ENCODE measurements at regions not wholly inside any gene's neighbourhood (a gene's known extent, or its start where the extent isn't known, plus 50 kb on each side); places are given as distances from the start of the nearest gene placed in this dataset.

DNA sequence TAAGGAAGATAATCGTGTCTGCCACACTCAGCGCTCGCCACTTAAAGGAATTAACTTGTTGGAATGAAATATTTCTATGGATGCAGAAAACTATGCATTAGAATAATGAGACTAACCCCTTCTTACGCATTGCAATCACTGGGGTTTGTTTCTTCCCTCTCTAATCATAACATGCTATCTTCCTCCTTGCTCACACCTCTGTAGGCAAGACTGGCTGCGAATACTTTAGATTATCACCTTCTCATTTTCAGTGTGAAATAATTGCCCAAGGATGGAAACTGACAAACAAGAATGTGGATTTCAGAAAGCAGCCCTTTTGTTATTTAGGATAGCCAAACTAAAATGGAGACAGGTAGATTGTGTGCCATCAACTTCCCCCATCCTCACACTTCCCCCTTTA is 349.4 kb downstream of the MID1IP1 start:
- TF ChIP-seq, protein P1, sequence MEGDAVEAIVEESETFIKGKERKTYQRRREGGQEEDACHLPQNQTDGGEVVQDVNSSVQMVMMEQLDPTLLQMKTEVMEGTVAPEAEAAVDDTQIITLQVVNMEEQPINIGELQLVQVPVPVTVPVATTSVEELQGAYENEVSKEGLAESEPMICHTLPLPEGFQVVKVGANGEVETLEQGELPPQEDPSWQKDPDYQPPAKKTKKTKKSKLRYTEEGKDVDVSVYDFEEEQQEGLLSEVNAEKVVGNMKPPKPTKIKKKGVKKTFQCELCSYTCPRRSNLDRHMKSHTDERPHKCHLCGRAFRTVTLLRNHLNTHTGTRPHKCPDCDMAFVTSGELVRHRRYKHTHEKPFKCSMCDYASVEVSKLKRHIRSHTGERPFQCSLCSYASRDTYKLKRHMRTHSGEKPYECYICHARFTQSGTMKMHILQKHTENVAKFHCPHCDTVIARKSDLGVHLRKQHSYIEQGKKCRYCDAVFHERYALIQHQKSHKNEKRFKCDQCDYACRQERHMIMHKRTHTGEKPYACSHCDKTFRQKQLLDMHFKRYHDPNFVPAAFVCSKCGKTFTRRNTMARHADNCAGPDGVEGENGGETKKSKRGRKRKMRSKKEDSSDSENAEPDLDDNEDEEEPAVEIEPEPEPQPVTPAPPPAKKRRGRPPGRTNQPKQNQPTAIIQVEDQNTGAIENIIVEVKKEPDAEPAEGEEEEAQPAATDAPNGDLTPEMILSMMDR (conservative IDR thresholded peaks at IDR 0.05; ENCODE audit: low read depth, low read length) = no peak
- TF ChIP-seq POLR2A (IDR thresholded peaks at IDR 0.05; ENCODE audit: low read depth, low read length) (no peak), CEBPB (IDR thresholded peaks at IDR 0.05; ENCODE audit: low read depth, low read length) (no peak), RFX5 (IDR thresholded peaks at IDR 0.05; ENCODE audit: low read depth, low read length) (no peak), RAD21 (IDR thresholded peaks at IDR 0.05; ENCODE audit: low read length) (no peak), BHLHE40 (IDR thresholded peaks at IDR 0.05; ENCODE audit: low read depth, low read length) (no peak), SMC3 (IDR thresholded peaks at IDR 0.05; ENCODE audit: low read depth, low read length) (no peak), MAFK (IDR thresholded peaks at IDR 0.05; ENCODE audit: low read depth, low read length) (no peak)
- TF ChIP-seq, protein P2, sequence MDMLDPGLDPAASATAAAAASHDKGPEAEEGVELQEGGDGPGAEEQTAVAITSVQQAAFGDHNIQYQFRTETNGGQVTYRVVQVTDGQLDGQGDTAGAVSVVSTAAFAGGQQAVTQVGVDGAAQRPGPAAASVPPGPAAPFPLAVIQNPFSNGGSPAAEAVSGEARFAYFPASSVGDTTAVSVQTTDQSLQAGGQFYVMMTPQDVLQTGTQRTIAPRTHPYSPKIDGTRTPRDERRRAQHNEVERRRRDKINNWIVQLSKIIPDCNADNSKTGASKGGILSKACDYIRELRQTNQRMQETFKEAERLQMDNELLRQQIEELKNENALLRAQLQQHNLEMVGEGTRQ (IDR thresholded peaks at IDR 0.05; ENCODE audit: low read depth, low read length) = no peak

All from IMR-90 (cell line).